GM18858 (cell line): ENCODE measurements at regions not wholly inside any gene's neighbourhood (a gene's known extent, or its start where the extent isn't known, plus 50 kb on each side); places are given as distances from the start of the nearest gene placed in this dataset.

Experiments
- ATAC-seq: cut with Tn5 transposase; IDR thresholded peaks from one replicate; pipeline ENCODE4 v1.9.1; 2021; ENCODE audit not compliant: unreplicated experiment

DNA sequence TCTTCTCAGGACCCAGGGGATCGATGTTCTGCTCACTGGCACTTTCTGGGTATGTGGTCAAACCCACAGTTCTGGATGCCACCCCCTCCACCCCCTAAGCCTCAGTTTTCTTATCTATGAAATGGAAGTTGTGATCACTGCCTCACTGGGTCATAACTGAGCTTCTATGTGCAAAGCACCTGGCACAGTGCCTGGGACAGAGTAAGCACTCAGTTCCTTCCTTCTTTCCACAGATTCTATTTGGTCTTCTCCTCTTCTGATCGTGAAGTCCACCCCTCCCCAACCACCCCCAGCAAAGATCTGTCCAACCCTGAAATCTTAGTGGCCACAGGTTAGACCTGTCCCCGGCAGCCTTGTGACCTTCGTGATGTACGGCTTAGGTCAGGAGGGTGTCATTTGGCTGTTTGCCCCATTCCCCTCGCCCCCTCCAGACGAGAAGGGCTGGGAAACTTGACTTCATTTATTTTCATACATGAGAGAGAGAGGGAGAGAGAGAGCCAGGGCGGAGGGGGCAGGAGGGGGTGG, 181.4 kb downstream of the FGF18 start:
- no peak for ATAC-seq

DNA sequence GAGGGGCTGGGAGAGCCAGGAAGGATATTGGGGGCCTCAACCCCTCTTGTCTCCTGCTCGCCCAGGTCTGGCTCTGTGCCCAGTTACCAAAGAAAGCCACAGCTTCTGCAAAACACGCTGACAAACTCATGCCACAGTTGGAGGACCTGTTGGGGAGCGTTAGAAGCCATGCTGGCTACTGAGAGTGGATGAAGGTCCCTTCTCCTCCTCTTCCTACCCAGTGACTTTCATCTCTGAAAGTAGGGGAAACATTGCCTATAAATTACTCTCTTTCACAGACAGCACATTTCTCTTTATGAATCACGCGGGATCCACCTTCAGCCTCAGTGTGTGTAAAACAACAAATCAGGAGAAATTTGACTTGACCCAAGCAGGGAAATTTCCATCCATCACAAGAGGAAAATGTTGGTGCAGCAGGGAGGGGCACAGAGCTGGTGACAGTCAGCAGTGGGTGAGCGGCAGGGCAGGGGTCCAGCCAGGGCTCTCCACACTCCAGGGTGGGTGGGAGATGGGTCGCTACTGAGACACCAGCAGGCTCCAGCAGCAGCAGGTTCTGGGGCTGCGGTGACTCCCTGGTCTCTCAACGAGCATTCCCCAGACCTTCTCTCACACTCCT, 181.9 kb downstream of the FGF18 start:
- no peak for ATAC-seq

DNA sequence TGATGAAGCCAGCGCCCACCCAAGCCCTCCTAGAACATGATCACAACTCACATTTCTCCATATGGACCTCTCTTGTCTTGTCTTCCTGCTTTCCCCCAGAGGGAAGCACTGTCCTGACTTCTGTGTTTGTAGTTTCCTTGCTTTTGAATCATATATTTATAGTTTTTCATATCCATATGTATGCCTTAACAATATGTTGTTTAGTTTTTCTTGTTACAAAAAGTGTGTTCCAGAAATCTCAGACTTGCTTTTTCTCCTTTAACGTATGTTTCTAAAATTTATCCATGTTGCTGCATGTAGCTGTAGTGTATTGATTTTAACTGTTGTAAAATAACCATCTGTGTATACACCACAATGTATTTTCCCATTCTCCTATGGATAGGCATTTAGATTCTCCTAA, 182.0 kb upstream of the SMIM23 start:
- ATAC-seq = no peak

DNA sequence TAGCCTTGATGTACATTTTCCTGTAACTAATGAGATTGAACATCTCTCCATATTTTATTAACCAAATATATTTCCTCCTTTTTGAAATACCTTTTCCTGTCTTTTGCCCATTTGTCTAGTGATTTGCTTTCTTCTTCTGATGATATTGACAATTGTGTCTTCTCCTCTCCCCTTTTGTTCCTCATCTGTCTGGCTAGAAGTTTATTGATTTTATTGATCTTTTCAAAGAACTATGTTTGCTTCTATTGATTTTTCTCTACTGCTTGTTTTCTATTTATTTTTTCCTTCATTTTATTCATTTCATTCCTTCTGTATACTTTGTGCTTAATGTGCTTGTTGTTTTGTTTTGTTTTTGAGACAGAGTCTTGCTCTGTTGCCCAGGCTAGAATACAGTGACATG, 181.4 kb upstream of the SMIM23 start:
- ATAC-seq = no peak

DNA sequence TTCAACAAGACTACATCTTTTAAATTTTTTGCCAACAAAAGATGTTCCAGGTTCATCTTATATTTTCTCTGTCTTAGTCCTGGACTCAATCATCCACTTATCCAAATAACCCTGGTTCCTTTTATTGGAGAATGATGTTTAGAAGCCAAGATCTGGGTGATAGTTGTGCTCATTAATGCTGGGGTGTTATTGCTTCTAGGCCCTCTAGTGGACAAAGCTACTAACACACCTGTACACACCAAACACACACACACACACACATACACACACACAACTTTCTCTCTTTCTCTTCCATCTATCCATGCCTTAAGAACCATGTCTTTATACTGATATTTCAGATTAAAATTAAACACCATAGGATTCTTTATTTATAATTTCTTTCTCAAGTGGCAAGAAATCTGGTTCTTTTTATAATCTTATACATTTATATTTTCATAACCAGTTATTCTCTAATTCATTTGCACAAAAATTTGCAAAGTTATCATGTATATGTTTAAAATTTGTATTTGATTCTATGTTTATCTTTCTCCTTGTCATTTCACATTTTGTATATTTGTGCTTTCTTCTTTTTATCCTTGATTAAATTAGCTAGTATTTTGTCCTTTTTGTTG, 179.1 kb upstream of the SMIM23 start:
- ATAC-seq = no peak

DNA sequence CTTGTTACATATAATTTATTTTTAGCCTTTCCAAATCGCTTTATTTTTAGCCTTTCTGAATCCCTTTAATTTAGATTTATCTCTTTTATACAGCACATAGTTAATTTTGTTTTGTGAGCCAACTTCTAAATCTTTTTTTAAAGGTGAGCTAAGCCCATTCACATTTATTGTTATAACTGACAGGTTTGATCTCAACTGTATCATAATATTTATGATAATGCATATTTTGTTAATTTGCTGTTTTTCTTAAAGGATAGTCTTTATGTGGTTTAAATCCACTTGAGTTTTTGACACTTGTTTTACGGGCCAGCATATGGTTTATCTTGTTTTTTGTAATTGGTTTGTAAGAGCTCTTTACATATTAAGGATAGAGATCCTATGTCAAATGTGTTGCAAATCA, 177.8 kb upstream of the SMIM23 start:
- no peak for ATAC-seq

DNA sequence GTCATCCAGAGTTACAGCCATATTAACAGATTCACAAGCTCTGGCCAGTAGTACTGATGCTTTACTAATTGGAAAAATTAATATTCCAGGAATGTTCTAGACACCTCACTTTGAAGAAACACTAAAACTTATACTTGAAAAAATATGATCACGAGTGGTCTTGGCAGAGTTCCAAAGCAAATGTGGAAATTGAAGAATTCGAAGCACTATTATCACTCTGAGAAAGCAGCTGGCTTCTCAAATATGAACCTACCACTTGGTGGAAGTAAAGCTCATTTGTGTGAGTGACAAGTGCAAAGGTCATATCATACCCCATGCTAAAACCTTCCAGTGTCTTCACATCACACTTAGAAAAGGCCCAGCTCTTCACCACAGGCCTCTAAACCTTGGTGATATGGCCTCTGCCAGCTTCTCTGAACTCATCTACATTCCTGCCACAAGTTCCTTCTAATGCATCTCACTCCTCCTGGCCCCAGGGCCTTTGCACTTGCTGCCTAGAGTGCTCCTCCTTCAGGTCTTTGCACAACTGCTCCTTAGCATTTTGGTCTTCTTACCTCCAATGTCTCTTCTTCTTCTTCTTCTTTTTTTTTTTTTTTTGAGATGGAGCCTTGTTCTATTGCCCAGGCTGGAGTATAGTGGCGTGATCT, 175.7 kb upstream of the SMIM23 start:
- ATAC-seq = no peak

DNA sequence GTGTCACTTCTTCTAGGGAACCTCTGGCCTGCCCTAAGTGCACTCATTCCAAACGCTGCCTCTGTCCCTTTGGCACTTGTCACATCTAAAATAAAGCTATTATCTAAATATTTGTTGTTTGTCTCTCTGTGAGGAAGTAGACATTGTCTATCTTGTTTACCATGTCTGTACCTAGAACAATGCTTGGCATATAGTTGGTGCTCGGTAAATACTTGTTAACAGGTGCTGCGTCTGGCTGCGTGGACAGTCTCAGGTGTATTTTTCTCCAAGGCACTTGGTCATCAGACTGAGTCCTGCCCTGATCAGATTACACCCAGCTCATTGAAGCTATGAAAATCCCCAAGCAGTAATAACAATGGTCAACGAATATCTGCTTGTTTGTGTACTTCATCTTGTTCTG, 174.9 kb upstream of the SMIM23 start:
- no peak for ATAC-seq

DNA sequence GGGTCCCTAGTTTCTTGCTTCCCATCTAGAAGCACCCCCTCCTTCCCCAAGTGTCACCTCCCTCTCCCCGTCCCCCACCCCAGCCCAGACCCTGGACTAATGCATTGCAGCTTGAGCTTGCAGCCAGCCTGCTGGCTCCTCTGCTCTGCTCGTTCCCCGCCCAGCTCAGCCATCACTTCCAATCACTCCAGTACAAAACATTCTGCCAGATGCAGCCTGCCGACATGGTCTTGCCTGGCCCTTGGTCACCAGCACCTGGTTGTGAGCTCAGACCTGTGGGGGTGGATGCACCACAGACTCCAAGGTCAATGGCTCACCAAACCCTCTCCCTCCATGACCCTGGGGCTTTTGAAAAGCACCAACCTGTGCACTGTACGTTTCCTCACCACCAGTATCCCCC, 172.9 kb upstream of the SMIM23 start:
- no peak for ATAC-seq

DNA sequence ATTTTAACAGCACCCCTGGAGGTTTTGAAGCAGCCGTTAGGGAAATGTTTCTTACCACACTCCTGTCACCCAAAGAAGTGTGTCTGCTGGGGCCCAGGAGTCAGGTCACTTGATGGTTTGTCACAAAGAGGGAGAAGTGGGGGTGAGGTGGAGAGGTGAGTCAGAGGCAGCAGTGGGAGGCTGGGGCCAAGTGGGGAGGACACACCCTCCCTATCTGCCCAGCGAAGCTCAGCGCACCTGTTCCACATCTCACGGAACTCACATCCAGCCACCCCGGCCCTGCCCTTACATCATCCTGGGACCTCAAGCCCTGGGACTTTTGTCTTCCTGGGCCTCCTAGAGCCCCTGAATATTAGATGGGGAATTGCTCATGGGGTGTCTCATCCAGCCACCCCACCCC, 171.1 kb upstream of the SMIM23 start:
- no peak for ATAC-seq

DNA sequence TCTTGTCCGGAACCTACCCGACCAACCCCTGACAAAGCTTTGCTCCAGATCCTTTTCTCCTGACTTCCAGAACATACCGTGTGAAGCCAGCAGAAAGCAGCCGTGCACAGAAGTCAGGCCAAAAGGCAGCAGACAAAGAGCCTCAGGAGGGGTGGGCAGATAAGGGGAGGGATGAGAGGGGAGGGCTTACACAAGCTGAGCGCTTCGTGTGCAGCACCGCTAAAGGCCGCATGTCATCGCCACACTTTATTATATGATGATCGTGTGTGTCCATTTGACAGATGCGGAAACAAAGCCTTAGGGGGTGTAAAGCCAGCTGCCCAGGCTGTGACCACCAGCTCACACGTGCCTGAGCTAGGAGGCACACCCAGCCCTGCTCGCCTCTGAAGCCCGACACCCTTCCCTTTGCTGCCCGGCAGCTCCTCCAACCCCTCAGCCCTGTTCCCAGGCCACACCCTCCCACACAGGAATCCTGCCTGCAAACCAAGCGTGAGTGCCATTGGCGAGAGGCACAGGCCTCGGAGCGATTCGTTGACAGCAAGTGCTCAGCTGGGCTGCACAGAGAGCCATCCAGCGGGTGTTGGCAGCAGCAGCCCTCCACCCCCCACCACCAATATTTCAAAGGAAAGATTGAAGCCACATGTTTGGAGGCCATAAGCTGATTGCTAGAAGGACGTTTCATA, 170.5 kb upstream of the SMIM23 start:
- no peak for ATAC-seq

DNA sequence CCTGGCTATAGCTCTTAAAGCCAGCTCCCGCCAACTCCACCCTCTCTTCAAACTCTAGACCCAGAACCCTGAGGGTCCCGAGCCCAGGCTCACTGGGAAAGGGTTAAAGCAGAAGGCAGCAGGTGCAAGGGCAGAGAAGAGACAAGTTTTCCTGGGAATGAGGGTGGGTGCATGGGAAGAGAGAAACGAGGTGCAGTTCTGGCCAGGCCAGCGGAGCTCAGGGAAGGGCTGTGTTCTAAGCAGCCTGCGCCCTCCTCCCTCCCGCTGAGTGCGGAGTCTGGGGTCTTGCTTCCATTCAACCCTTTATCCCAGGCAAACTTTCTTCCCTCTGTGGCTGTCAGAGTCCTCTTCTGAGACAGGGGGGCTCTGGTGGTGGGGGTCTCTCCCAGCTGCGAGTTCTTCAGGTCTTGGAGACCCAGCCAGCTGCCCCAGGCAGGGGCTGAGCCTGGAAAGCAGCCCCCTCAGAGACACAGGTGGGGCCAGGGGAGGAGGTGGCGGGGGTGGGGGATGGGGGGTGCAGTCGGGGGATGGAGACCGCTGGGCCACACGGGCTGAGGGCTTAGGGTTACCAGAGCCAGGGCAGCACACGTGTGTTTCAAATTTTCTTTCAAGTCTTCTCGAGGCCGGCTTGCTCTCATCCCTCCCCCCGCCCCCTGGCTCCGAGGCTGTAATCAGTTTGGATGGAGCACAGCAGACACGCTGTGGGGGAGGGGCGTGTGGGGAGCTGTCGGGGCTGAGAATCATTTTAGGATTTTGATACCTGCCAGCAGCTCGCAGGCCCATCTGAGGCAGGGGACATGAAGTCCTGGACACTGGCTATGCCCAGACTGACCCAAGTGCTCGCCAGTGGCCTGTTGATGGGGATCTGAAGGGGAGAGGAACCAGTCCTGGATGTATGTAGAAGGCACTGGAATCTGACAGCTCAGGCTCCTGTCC, 169.6 kb upstream of the SMIM23 start:
- ATAC-seq = no peak

DNA sequence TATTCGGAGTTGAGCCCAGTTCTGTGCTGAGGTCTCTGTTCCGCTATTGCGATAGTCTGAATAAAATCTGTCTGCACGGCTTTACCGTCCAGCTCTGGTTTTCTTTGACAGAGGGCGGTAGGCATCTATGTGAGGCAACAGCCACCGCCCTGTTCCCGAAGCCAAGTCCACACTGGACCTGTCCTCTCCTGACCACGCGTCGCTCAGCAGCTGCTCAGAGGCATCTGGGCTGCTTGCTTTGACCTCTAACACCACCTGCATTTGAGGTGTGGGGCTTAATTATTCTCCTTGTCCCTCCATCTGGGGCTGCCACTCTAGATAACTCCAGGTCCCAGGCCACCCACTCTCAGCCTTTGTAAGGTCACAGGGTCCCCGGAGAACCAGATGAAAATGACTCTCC, 168.4 kb upstream of the SMIM23 start:
- no peak for ATAC-seq

DNA sequence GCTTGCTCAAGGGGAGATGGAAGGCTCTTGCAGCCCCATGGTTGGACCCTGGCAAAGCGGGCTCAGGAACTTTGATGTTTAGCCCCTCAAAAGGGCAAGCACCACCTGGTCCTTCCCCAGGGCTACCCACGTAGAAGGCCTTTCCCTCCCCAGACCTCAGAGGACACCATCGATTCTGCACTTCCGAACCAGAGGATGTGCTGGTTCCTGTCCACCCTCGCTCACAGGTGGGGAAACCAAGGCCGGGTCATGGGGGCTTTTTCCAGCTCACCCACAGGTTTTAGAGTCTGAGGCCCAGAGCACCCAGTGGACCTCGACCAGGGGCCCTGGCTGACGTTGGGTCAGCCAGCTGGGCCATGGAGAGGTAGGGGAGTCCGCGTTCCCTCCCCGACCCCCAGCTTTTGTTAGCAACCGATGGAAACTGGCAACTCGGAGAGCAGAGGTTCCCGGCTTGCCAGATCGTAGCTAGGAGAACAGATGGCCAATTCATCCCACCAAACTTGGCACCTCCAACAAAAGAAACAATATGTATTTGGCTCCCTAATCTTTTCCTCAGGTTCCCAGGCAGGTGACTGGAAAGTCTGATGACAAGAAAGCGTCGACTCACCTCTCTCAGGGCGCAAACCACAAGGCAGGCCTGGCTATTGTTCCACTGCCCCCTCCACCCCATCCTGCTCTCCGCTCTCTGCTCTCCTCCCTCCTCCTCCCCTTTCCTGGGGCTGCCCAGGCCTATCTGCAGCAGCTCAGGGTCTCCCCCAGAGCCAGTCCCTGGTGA, 167.6 kb upstream of the SMIM23 start:
- no peak for ATAC-seq

DNA sequence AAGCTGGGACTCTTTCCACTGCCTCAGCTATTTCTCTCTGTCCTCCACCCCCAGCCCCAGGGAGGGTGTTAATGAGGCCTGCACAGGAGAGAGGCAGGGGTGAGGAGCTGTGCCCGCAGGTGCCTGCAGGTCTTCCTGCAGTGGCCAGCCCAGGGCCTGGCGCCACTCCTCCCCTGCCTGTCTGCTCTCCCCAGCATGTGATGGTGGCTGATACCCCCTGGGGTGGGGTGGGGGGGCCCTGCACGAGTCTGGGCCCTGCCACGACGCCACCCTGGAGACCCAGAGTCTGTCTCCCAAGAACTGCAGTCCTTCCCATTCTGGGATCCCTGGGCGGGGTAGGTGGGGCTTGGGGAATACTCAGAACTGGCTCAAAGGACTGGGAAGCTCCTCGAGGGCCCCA, 166.4 kb upstream of the SMIM23 start:
- ATAC-seq = no peak

DNA sequence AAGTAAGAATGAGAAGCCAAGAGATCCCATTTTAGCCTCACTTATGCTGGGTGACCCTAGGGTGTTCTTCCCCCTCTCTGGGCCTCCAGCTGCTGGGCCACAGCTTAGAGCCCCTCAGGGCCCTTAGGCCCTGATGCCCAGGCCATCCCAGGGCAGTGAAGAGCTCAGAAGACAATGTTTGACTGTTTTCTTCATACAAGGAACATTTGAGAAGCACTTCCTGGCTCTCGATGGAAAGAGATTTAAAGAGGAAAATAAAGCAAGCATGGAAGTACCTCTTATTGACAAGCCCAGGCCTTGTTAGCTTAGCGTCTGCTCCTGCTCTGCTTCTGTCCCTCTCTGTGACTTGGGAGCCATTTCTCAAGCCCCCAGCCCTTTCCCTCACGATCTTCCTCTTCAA, 165.9 kb upstream of the SMIM23 start:
- no peak for ATAC-seq

DNA sequence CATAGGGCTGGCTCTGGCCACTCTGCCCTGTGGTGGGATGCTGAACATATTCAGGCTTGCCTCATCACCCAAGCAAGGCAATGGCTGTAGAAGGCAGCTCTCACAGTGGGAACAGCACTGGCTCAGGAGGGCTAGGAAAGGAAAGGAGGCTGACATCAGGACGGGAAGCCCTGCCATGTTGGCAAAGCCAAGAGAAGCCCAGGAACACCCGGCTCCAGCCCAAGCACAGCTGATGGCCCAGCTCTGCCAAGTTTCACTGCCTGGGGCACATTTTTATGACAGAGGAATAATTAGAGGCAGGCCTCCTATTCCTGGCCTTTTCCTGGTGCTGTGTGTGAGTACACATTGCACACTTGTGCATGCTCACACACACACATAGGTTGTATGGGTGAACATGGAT, 163.6 kb upstream of the SMIM23 start:
- no peak for ATAC-seq

DNA sequence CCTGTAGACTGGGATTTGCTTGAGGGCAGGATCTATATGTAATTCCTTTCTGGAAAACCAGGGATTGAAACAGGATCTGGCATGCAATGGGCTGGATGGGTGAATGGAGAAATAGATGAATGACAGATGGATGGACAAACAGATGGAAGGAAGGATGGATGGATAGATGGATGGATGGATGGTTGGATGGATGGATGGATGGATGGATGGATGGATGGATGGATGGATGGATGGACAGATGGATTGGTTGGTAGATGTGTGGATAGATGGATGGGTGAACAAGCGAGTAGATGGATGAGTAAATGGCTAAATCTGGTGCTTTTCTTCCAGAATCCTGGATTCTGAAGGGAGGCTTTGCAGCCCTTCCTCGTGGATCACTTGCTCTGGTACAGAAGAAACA, 162.5 kb upstream of the SMIM23 start:
- no peak for ATAC-seq

DNA sequence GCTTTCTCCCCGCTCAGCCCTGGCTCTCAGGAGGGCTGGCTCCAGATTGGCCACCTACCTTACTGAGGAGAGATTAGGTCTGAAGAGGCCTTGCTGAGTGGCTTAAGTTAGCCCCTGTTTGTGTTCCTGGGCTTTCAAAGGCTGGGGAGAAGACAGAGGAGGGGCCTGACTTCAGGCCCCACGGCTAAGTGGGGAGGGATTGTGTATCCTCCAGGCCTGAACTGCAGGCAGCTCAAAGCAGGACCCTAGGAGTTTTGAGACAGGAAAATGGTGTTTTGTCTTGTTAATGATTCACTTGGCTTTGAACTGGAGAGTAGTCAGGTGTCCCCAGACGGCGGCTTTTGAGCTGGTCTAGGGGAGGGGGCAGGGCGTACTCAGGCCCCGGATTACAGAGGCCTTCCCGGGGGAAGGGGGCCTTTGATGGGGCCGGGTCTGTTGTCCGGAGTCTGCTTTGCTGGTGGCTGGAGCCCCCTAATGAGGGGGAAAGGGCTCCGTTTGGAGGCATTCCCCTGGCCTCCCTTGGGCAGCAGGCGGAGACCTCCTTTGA, 162.0 kb upstream of the SMIM23 start:
- ATAC-seq = no peak

DNA sequence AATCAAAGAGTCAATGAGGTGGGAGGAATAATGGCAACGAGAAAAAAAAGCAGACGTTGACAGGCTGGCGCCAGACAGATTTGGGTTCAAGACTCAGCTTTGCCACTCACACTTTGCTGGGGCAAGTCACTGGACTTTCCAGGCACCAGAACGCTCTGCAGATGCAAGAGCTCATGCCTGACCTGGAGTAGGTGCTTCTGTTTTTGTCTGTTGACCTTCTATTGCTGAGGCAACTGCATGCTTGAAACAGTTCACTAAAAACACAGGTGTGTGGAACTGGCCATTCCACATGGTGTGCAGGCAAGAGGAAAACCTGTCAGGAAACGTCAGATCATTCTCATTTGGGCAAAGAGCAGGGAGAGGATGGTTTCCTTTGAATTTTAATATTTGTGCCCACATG, 161.2 kb upstream of the SMIM23 start:
- no peak for ATAC-seq
